GM19324 (cell line): ENCODE measurements at regions not wholly inside any gene's neighbourhood (a gene's known extent, or its start where the extent isn't known, plus 50 kb on each side); places are given as distances from the start of the nearest gene placed in this dataset.

Experiments
- ATAC-seq: cut with Tn5 transposase; IDR thresholded peaks from one replicate; pipeline ENCODE4 v1.9.1; 2021; ENCODE audit warnings: mild to moderate bottlenecking, moderate library complexity; ENCODE audit not compliant: unreplicated experiment, low FRiP score

DNA sequence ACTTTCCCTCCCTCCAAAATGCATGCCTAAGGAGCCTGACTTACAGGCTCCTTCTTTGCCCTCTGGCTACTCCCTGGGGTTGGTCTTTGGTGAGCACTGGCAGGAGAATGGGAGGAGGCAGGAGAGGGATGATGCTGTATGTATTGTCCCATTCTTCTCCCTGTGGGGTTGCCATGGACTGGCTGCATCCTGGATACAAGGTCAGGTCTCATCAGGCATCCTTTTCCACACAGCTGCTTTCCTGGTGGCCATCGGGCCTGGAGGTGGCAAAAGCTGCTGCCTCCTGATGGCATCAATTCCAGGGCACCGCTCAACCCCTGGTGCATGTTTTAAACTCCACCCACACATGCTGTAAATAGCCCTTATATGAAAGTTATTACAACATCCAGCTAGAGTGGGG is 257.2 kb downstream of the ETS1 start:
- no peak for ATAC-seq

GRCh38 chr11:128328955-128329551 is 258.3 kb downstream of the ETS1 start:
- no peak for ATAC-seq

- ATAC-seq: no peak
Measured at GRCh38 chr11:128327274-128327673, 260.1 kb downstream of the ETS1 start.

- no peak for ATAC-seq
Measured at GRCh38 chr11:128326791-128327190, 260.6 kb downstream of the ETS1 start.

DNA sequence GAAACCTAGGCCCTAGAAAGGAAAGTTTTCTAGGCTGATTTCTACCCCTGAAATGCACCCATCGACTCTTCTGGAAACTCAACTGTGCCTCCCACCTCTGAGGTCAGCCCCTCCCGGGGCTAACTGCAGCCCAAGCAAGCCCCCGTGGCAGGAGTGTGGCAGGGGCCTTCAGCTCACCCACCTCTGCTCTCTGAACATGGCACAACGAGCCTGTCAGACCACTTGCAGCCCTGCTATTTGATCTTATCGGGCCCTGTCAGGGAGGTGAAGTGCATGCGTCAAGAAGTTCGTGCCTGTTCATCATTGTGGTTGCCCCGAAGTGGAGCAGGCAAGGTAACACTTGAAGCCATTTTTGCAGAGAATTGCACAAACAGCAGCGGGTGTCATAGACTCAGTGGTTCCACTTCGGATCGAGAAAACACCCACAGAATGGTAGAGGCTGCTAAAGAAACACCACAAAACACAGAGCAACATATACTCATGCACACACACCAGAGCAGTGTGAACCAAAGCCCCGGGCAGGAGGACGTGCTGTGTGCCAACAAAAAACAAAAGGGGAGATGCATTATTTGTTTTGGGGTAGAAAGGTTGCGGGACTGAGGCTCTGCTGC is 262.7 kb downstream of the ETS1 start:
- no peak for ATAC-seq

DNA sequence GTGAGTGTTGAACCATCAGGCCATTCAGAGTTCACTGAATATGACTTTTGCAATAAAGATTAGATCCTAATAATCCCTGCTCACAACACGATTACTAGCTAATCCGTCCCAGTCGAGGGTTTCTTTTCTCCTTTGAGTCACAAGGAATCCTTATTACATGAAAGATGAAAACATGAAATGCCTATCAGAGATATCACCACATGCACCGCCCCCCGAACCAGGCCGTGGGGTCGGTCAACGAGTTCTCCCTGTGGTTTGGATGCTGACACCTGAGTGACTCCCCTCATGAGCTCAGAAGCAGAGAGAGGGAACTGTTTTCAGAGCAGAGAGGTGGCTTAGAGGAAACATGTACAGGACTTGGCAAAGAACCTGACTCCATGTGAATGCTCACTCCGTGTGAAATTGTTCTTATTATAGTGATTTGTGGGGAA is 263.3 kb downstream of the ETS1 start:
- ATAC-seq: no peak

DNA sequence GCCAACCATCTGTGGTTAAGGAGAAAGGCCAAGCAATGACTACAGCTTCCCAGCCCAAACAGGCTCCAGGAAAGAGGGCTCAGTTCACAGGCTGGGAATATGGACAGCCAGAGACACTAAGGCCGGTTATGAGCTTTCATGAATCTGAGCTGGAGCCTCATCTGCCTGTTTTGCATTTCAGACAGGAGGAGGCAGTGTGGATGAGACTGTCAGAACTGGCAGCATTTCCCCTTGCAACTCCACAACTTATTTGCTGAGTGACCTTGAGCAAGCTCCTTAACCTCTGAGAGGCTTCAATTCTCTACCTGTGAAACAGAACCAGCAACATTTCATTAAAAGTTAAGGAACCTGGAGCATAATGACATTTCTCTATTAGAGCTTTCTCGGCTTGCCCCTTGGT is 264.0 kb downstream of the ETS1 start:
- ATAC-seq: no peak

DNA sequence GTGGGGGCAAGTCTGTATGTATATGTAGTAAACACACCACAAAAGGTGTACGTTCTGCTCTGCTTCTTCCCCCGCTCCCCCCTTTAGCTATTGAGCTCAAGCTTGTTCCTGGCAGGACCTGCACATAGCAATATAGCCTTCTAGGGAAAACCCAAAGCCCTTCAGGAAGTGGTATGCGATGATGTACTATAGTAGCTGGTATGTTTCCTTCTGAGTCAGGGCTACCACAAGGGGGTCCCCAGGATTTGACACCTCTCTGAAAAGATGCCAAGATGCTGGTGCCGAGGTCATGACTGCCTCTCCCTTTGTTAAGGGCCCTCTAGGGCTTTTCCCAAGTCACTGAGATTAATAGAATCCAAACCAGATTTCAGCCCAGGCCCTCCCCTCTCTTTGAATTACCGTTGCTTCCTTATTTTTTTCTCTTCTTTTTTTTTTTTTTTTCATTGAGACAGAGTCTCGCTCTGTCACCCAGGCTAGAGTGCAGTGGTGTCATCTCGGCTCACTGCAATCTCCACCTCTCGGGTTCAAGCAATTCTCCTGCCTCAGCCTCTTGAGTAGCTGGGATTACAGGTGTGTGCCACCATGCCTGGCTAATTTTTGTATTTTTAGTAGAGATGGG is 268.4 kb downstream of the ETS1 start:
- ATAC-seq: peak; percentile 65

GRCh38 chr11:128316541-128317227 is 270.7 kb downstream of the ETS1 start:
- no peak for ATAC-seq

DNA sequence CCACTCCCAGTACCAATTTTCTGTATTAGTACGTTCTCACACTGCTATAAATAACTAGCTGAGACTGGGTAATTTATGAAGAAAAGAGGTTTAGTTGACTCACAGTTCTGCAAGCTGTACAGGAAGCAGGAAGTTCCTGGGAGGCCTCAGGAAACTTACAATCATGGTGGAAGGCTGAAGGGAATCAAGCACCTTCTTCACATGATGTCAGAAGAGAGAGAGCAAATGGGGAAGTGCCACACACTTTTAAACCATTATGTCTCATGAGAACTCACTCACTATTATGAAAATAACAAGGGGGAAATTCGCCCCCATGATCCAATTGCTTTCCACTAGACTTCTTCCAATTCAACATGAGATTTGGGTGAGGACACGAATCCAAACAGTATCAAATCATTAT is 271.4 kb downstream of the ETS1 start:
- no peak for ATAC-seq

- no peak for ATAC-seq
Measured at GRCh38 chr11:128313931-128314330, 273.4 kb downstream of the ETS1 start.

DNA sequence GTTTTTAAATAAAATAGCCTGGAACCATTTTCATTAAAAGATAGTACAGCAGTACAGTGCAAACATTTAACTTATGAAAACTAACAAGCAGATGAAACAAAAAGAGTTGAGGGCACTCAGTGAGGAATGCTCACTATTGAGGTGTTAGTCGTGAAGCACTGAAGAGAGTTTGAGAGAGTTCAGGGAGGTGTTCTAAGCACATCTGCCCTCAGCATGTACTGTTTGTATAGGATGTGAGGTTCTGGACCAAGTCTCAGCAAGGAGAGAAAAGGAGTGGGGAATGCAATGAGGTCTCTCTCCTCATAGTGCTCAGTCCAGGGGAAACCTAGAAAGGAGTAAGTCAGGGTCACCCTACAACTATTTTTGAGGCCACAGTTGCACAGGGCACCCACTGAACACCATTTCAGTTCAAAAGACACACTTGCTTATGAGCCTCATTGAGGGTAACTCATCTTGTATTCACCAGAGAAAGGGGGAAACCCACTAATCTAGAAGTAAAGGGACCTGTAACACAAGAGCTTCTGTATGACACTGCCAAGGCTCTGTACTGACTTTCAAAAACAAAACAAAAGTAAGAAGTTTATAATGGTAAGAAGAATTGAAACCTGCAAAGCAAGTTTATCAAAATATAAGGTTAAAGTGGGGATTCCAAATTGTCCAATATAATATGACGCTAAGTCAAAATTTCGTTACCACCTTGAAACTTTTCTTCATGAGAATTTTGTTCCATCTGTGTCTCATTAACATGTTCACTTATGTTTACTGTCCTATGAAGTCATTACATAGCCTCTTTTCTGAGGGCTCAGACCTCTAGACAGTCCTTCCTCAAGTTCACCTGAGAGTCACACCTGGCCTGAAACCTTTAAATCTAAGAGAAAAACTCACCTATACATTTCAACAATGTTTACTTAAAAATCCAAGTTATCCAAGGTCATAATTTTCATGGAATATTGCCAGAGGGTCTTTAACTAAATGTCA is 275.3 kb downstream of the ETS1 start:
- ATAC-seq: no peak

- ATAC-seq: no peak
Measured at GRCh38 chr11:128310676-128311445, 276.5 kb downstream of the ETS1 start.

GRCh38 chr11:128310005-128310404 is 277.4 kb downstream of the ETS1 start:
- ATAC-seq: no peak

DNA sequence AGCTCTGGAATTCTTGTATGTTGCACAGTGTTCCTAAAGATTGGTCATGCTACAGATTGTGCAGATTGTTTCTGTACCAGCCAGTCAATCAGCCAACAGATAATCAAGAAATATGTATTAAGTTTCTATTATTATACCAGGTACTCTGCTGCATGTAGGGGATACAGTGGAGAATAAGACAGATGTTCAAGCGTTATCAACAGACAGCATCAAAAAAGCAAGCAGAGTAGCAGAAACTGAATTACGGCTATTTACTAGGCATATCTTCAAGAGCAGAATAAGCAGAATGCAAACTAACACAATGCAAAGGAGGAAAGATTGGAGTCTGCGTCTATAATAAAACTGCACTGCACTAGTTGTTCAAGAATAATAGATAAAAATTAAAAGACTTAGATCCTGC is 278.6 kb downstream of the ETS1 start:
- ATAC-seq: no peak

DNA sequence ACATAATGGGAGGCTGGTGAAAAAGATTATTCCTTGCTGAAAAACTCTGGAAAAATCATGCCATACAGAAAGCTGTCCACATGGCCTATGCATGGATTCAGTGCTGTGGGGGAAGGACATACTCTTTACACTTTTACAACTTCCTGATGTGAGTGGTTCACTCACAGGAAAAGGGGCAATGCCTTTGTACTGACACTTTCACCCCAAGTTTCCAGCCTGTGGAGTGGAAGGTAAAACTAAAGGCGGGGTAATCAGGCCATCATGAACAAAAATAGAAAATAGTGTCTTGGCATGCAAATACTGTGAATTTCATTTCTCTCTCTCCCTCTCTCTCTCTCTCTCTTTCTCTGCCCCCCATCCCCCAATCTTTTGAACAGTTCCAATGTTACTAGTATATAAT is 281.8 kb downstream of the ETS1 start:
- ATAC-seq: no peak

GRCh38 chr11:128304666-128305485 is 282.5 kb downstream of the ETS1 start:
- ATAC-seq: no peak

DNA sequence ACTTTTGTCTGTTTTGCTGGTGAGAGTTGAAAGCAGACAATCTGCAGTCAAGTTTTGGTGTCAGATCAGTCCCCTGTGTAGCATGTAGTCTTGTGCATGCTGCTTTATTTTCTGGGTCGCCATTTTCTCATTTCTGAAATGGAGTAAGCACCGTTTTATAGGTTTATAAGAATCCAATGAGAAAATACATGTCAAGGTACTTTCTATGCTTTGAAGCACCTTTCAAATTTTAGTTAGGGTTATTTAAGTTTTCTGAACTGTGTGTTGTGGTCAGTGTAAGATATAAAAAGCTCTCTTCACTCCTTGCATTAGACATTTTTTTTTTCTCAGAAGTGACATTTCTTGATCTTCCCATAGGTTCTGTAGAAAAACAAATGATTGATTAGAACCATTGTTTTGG is 283.2 kb downstream of the ETS1 start:
- ATAC-seq: no peak

- ATAC-seq: no peak
Measured at GRCh38 chr11:128303383-128303782, 284.0 kb downstream of the ETS1 start.
